Kidney (tissue), 13 donors: ENCODE measurements at regions not wholly inside any gene's neighbourhood (a gene's known extent, or its start where the extent isn't known, plus 50 kb on each side); places are given as distances from the start of the nearest gene placed in this dataset.

Source experiments
- DNase-seq, 5 donors: peaks; one replicate each; pipeline ENCODE4 v3.0.0-alpha.2; 2013 to 2020
- FAIRE-seq: peaks from 2 replicates; lab custom pipeline; 2012; peaks lifted over from hg19 to GRCh38; lab: Jason Lieb, UNC
- H3K27ac ChIP-seq, 2 donors: one replicate each; pipeline ENCODE4 v1.7.0; 2013; ENCODE audit warnings: low read depth in 2 of 2, low read length in 2 of 2, inconsistent platforms in 1 of 2
- H3K27me3 ChIP-seq: one replicate; pipeline ENCODE4 v1.7.1; 2013; ENCODE audit warnings: low read length, inconsistent platforms; ENCODE audit not compliant: control insufficient read depth, insufficient read depth
- H3K36me3 ChIP-seq, 3 donors: one replicate each; pipeline versions ENCODE4 v1.7.0 to v1.7.1; 2013; ENCODE audit warnings: low read length in 3 of 3, control low read depth in 1 of 3, inconsistent platforms in 1 of 3; ENCODE audit not compliant: insufficient read depth in 3 of 3, control insufficient read depth in 2 of 3
- H3K4me1 ChIP-seq, 3 donors: one replicate each; pipeline versions ENCODE4 v1.7.0 to v1.7.1; 2013; ENCODE audit warnings: low read length in 3 of 3, inconsistent platforms in 1 of 3, low read depth in 1 of 3; ENCODE audit not compliant: control insufficient read depth in 2 of 3, insufficient read depth in 2 of 3
- H3K4me3 ChIP-seq, 3 donors: one replicate each; pipeline versions ENCODE4 v1.7.0 to v1.8.1; 2013; ENCODE audit warnings: low read length in 3 of 3, control low read depth in 1 of 3, inconsistent platforms in 1 of 3
- H3K9ac ChIP-seq, 3 donors: one replicate each; pipeline versions ENCODE4 v1.7.0 to v1.7.1; 2013; ENCODE audit warnings: low read length in 3 of 3, control low read depth in 1 of 3, inconsistent platforms in 1 of 3
- H3K9me3 ChIP-seq, 3 donors: one replicate each; pipeline versions ENCODE4 v1.7.0 to v1.7.1; 2013; ENCODE audit warnings: low read length in 3 of 3, control low read depth in 1 of 3, inconsistent platforms in 1 of 3; ENCODE audit not compliant: control insufficient read depth in 2 of 3, insufficient read depth in 1 of 3
- CTCF ChIP-seq: IDR thresholded peaks from 3 replicates; pipeline ENCODE4 v1.5.1; 2012; ENCODE audit warnings: mild to moderate bottlenecking, moderate library complexity, borderline replicate concordance; ENCODE audit not compliant: insufficient read depth; ENCODE audit errors: extremely low read depth
- intact Hi-C: fragments of 100-400 bp; cut with DNase I; formaldehyde crosslinking; loops from one replicate; pipeline ENCODE4 v1.11.1; 2022
- donor health status: control.
- donor health status: control.
- donor health status: control.
- donor health status: control.
- donor health status: control.
- donor health status: DM: yes; HTN: yes; CAD: no.
- donor health status: Normal renal cell carcinoma (clear cell type).

- Histone ChIP-seq H3K36me3 (no peaks in the 10 kb centered on the region), H3K27ac (no peak overlapping the region), H3K9me3 (no peaks in the 10 kb centered on the region), H3K4me3 (no peak overlapping the region), H3K27me3 (no peaks in the 10 kb centered on the region), H3K4me1 (no peaks in the 10 kb centered on the region), H3K9ac (no peak overlapping the region)
- FAIRE-seq = no peak
- intact Hi-C loops = no loop called here
- no peak for DNase-seq
- no peak for TF ChIP-seq CTCF
These were observed 604.8 kb upstream of the RORB start for GRCh38 chr9:73892335-73892734.

GRCh38 chr9:73893230-73893629 is 603.9 kb upstream of the RORB start:
- intact Hi-C loops = no loop called here
- no peak for DNase-seq
- no peak for TF ChIP-seq CTCF
- Histone ChIP-seq H3K9me3 (no peaks in the 10 kb centered on the region), H3K9ac (no peak overlapping the region), H3K4me3 (no peak overlapping the region), H3K4me1 (no peaks in the 10 kb centered on the region), H3K27me3 (no peaks in the 10 kb centered on the region), H3K36me3 (no peaks in the 10 kb centered on the region), H3K27ac (no peak overlapping the region)
- FAIRE-seq = no peak

GRCh38 chr9:73896061-73896460 is 601.1 kb upstream of the RORB start:
- DNase-seq (no peak), FAIRE-seq (no peak)
- no peak overlapping the region for H3K9ac ChIP-seq
- intact Hi-C loops = no loop called here
- H3K36me3 ChIP-seq = no peaks in the 10 kb centered on the region
- TF ChIP-seq CTCF = no peak
- no peak overlapping the region for H3K27ac ChIP-seq
- H3K9me3 ChIP-seq = no peaks in the 10 kb centered on the region
- no peaks in the 10 kb centered on the region for H3K4me1 ChIP-seq
- H3K4me3 ChIP-seq = no peak overlapping the region
- no peaks in the 10 kb centered on the region for H3K27me3 ChIP-seq

GRCh38 chr9:73906671-73907070 is 590.5 kb upstream of the RORB start:
- FAIRE-seq = no peak
- no peak for DNase-seq

More at GRCh38 chr9:73906671-73907070, 590.5 kb upstream of the RORB start:
- intact Hi-C loops = no loop called here
- Histone ChIP-seq H3K4me1 (no peaks in the 10 kb centered on the region), H3K4me3 (no peak overlapping the region), H3K27ac (no peak overlapping the region), H3K36me3 (no peaks in the 10 kb centered on the region), H3K9ac (no peak overlapping the region), H3K27me3 (no peaks in the 10 kb centered on the region), H3K9me3 (no peaks in the 10 kb centered on the region)
- TF ChIP-seq CTCF = no peak
